Effector memory CD4-positive, alpha-beta T cell (primary cell): ENCODE measurements at regions not wholly inside any gene's neighbourhood (a gene's known extent, or its start where the extent isn't known, plus 50 kb on each side); places are given as distances from the start of the nearest gene placed in this dataset.

Source experiments
- DNase-seq, 3 donors: peaks; one replicate each; pipeline ENCODE4 v3.0.0-alpha.2; 2020
- H3K27ac ChIP-seq: 2 replicates; pipeline ENCODE4 v1.7.0; 2013; ENCODE audit warnings: mild to moderate bottlenecking, low read length, moderate library complexity; ENCODE audit not compliant: insufficient read depth, poor library complexity, severe bottlenecking
- H3K27me3 ChIP-seq: replicated peaks from 2 replicates; pipeline ENCODE4 v1.7.0; 2013; ENCODE audit warnings: mild to moderate bottlenecking, low read length; ENCODE audit not compliant: insufficient read depth, control insufficient read depth, poor library complexity, severe bottlenecking
- H3K36me3 ChIP-seq: 2 replicates; pipeline ENCODE4 v1.7.0; 2013; ENCODE audit warnings: mild to moderate bottlenecking, low read length, moderate library complexity; ENCODE audit not compliant: control insufficient read depth, insufficient read depth
- H3K4me1 ChIP-seq: 2 replicates; pipeline ENCODE4 v1.7.0; 2013; ENCODE audit warnings: low read length, mild to moderate bottlenecking; ENCODE audit not compliant: control insufficient read depth, insufficient read depth, poor library complexity, severe bottlenecking
- H3K4me3 ChIP-seq: 2 replicates; pipeline ENCODE4 v1.7.0; 2013; ENCODE audit warnings: low read length, low read depth, mild to moderate bottlenecking; ENCODE audit not compliant: insufficient read depth, poor library complexity, severe bottlenecking
- H3K9me3 ChIP-seq: 2 replicates; pipeline ENCODE4 v1.7.0; 2013; ENCODE audit warnings: mild to moderate bottlenecking, low read length, moderate library complexity; ENCODE audit not compliant: control insufficient read depth

DNA sequence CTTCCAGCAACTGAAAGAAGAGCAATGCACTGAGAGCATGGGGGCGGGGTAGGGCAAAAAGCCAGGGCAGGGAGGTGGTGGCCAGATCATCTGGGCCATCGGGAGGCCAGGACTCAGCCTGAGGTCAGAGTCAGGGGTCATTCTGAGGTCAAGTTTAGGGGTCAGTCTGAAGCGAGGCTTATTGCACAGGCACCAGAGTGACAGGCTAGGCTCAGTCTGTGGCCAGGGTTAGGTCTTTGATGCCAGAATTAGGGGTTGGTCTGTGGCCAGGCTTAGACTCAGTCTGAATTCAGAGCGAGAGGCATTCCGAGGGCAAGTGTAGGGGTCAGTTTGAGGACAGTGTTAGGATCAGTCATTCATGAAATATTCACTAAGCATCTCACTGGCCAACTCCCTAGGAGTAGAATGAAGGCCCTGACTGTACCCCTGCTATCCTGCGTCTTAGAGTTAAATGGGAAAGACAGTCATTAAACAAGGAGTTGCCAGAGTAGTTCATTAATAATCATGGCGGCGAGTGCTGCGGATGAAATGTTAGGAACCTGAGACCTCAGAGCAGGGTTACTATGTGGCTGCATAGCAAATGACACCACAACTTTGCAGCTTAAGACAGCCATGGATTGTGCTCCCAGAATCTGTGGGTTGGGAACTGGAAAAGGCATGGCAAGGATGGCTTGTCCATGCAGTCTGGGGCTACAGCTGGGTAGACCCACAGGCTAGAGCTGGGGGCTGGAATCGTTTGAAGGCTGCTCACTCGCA lies 198.7 kb downstream of the CYP26B1 start:
- H3K9me3 ChIP-seq, result no peaks in the 10 kb centered on the region
- H3K4me3 ChIP-seq, result no peak overlapping the region
- no peaks in the 10 kb centered on the region for H3K4me1 ChIP-seq
- no peaks in the 10 kb centered on the region for H3K27me3 ChIP-seq
- H3K27ac ChIP-seq, result no peak overlapping the region
- no peaks in the 10 kb centered on the region for H3K36me3 ChIP-seq
- DNase-seq, result no peak

- Histone ChIP-seq H3K4me1 (no peaks in the 10 kb centered on the region), H3K4me3 (no peak overlapping the region), H3K36me3 (no peaks in the 10 kb centered on the region), H3K27ac (no peak overlapping the region), H3K27me3 (no peaks in the 10 kb centered on the region), H3K9me3 (no peaks in the 10 kb centered on the region)
- DNase-seq, result no peak
Measured at GRCh38 chr2:71947809-71948208, 199.9 kb downstream of the CYP26B1 start.

DNA sequence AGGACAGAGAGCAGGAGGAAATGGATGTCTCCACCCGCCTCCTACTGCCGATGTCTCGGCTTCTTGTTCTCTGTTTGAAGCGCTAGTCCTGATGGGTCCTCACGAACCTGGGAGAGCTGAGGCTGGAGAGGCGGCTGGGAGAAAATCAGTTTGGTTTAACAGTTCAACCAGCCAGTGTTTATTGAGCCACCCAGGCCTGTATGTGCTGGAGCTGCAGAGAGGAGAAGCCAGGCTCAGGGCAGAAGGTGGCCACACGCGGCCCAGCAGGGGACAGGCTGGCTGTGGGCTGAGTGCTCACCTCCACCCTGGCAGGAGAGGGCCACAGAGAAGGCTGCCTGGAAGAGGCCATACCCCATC lies 202.1 kb downstream of the CYP26B1 start:
- Histone ChIP-seq H3K36me3 (no peaks in the 10 kb centered on the region), H3K4me3 (no peak overlapping the region), H3K27ac (no peak overlapping the region), H3K9me3 (no peaks in the 10 kb centered on the region), H3K4me1 (no peaks in the 10 kb centered on the region), H3K27me3 (no peaks in the 10 kb centered on the region)
- DNase-seq, result no peak

DNA sequence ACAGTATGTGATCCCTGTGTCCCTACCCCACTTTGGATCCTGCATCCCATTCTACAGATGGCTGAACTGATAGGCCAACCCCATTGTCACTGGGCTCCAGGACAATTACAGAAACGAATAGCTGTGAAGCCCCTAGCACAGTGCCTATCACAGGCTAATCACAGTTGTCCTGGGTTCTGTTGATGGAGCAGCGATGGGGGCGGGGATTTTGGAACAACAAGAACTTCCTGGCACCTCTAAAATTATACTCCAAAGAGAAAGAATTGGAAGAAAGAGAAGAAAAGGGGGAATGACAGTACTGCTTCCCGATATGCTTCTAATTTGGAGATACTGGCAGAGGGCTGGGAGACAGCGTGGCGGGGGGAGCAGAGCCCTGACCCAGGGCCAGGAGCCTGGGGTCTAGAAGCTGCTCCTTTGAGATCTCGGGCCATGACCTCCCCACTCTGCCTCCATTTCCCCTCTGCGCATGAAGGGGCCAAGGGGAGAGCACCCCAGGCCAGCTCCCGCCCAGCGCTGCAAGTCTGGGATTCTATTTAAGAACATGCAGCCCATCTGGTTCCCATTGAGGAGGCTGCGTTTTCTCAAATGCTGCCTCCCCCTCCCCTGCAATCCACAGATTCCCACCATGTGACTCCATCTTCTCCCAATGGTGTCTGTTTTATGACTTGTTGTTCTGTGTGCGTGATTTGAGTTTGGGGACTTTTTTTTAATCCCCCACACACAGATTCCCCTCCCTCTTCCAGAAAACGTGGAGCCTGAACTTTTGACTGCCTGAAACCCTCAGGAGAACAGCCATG lies 202.7 kb downstream of the CYP26B1 start:
- no peak for DNase-seq
- H3K27ac ChIP-seq, result no peak overlapping the region
- no peak overlapping the region for H3K4me3 ChIP-seq
- H3K36me3 ChIP-seq, result no peaks in the 10 kb centered on the region
- H3K4me1 ChIP-seq, result no peaks in the 10 kb centered on the region
- H3K9me3 ChIP-seq, result no peaks in the 10 kb centered on the region
- no peaks in the 10 kb centered on the region for H3K27me3 ChIP-seq

DNA sequence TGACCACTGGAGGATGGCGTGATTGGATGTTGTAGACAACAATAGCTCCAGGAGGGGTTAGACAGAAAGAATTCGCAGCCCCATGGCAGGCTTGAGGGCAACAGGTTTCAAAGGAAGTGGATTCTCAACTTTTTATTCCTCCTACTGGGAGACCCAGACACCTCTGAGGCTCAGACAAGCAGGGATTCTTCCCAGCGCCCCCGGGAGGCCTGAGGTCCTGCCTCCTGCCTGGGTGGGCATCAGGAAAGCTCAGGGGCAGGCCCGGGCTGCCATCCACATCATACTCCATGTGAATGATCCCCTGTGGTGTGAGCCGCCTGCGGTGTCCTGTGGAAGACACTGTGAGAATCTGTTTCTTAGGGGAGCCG lies 203.5 kb downstream of the CYP26B1 start:
- Histone ChIP-seq H3K4me1 (no peaks in the 10 kb centered on the region), H3K36me3 (no peaks in the 10 kb centered on the region)

GRCh38 chr2:71943238-71944182 lies 204.2 kb downstream of the CYP26B1 start:
- Histone ChIP-seq H3K4me3 (no peak overlapping the region), H3K27ac (no peak overlapping the region), H3K4me1 (no peaks in the 10 kb centered on the region), H3K9me3 (no peaks in the 10 kb centered on the region), H3K27me3 (no peaks in the 10 kb centered on the region), H3K36me3 (no peaks in the 10 kb centered on the region)
- DNase-seq, result no peak

More for the DNA sequence above, 203.5 kb downstream of the CYP26B1 start:
- Histone ChIP-seq H3K27ac (no peak overlapping the region), H3K4me3 (no peak overlapping the region), H3K9me3 (no peaks in the 10 kb centered on the region), H3K27me3 (no peaks in the 10 kb centered on the region)
- no peak for DNase-seq

DNA sequence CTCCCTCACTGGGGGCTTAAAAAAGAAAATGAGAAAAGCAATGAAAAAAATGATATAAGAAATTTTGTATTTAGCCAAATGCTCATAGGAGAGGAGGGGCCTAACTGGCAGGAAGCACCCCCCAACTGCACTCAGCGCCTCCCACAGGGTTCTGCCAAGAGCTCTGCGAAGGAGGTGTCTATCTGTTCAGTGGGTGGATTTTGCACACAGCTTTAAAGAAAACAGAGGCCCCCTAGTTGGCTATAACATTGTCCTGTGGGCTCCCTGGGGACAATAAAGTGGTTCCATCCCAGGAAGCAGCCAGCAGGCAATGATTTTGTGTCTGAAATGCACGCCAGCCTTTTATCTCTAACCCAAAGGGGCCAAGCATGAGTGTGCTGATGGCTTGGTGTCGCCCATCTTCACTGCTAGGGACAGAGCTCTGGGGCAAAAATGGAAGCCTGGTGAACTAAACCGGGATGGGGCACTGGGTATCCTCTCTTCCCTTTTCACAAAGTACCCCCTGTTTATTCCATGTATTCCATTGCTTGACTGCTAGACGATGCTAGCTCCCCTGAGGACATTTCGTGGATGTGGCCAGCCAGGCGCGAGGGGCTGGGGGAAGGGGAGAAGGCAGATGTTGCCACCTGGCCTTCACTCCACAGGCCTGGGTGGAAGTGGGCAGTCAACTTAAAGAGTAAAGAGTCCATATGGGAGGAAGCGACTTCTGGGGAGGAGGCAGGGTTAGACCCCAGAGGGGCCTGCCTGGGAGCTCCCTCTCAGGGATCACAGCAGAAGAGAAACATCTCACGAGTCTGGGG lies 205.7 kb downstream of the CYP26B1 start:
- Histone ChIP-seq H3K9me3 (no peaks in the 10 kb centered on the region), H3K4me1 (no peaks in the 10 kb centered on the region), H3K27me3 (no peaks in the 10 kb centered on the region), H3K27ac (no peak overlapping the region), H3K4me3 (no peak overlapping the region), H3K36me3 (no peaks in the 10 kb centered on the region)
- no peak for DNase-seq

DNA sequence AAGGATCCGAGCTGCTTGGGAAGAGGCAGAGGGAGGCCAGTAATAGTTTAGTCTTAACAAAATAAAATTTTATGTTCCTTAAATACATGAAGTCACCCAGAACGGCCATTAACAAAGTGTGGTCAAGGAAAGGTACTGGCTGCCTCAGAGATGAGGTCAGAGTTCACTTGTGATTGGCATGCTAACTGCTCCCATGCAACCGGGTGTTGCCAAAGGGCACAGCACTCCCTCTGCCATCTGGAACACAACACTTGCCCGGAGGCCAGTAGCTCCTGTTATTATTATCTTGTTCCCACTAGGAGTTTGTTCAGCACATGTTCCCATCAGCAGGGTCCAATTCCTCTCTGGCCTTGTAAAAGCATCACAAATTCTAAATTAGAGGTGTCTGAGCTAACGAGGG lies 207.0 kb downstream of the CYP26B1 start:
- Histone ChIP-seq H3K36me3 (no peaks in the 10 kb centered on the region), H3K27me3 (no peaks in the 10 kb centered on the region), H3K27ac (no peak overlapping the region), H3K4me3 (no peak overlapping the region), H3K9me3 (no peaks in the 10 kb centered on the region), H3K4me1 (no peaks in the 10 kb centered on the region)
- no peak for DNase-seq
